ENCODE measurements at regions not wholly inside any gene's neighbourhood (a gene's known extent, or its start where the extent isn't known, plus 50 kb on each side); places are given as distances from the start of the nearest gene placed in this dataset.

GRCh38 chr22:27329131-27329850 is 472.3 kb downstream of the MN1 start:
- no peak for DNase-seq

- DNase-seq = no peak
These were observed 471.4 kb downstream of the MN1 start for GRCh38 chr22:27329966-27330645.

- DNase-seq = no peak
These were observed 469.9 kb downstream of the MN1 start for GRCh38 chr22:27331526-27332281.

- no peak for DNase-seq
These were observed 466.4 kb downstream of the MN1 start for GRCh38 chr22:27335102-27335660.

GRCh38 chr22:27336151-27337090 is 465.1 kb downstream of the MN1 start:
- no peak for DNase-seq

GRCh38 chr22:27337676-27338075 is 463.9 kb downstream of the MN1 start:
- DNase-seq = no peak

GRCh38 chr22:27340047-27340446 is 461.5 kb downstream of the MN1 start:
- DNase-seq = no peak

GRCh38 chr22:27344546-27344945 is 457.0 kb downstream of the MN1 start:
- DNase-seq = no peak

- DNase-seq = no peak
These were observed 455.9 kb downstream of the MN1 start for GRCh38 chr22:27345691-27346090.

- no peak for DNase-seq
These were observed 453.6 kb downstream of the MN1 start for GRCh38 chr22:27347951-27348350.

- DNase-seq = no peak
These were observed 452.9 kb downstream of the MN1 start for GRCh38 chr22:27348634-27349033.

- no peak for DNase-seq
These were observed 452.1 kb downstream of the MN1 start for GRCh38 chr22:27349456-27349855.

GRCh38 chr22:27350306-27350705 is 451.2 kb downstream of the MN1 start:
- DNase-seq = no peak

GRCh38 chr22:27352426-27352825 is 449.1 kb downstream of the MN1 start:
- no peak for DNase-seq

GRCh38 chr22:27358096-27358870 is 443.3 kb downstream of the MN1 start:
- no peak for DNase-seq

- DNase-seq = no peak
These were observed 431.3 kb downstream of the MN1 start for GRCh38 chr22:27370269-27370668.

- DNase-seq = no peak
These were observed 430.6 kb downstream of the MN1 start for GRCh38 chr22:27370987-27371386.

- DNase-seq = no peak
These were observed 429.2 kb downstream of the MN1 start for GRCh38 chr22:27372364-27372763.

GRCh38 chr22:27372969-27373670 is 428.4 kb downstream of the MN1 start:
- DNase-seq = no peak

GRCh38 chr22:27377501-27378295 is 423.9 kb downstream of the MN1 start:
- no peak for DNase-seq
